H1 (cell line): ENCODE measurements at regions not wholly inside any gene's neighbourhood (a gene's known extent, or its start where the extent isn't known, plus 50 kb on each side); places are given as distances from the start of the nearest gene placed in this dataset.

Experiments used
- CTCF ChIA-PET: fragments of 300-600 bp; sonication (Branson Sonifier 250); formaldehyde crosslinking; loops from one replicate; lab custom pipeline; 2021; ENCODE audit not compliant: partially characterized antibody; lab: Charles Lee
- POLR2A ChIA-PET: fragments of 300-600 bp; sonication (Branson Sonifier 250); formaldehyde crosslinking; loops from one replicate; lab custom pipeline; 2021; ENCODE audit warnings: inconsistent platforms; ENCODE audit not compliant: partially characterized antibody; lab: Charles Lee
- DNase-seq, 2 experiments: peaks; one replicate each; pipeline versions ENCODE4 v3.0.0 to v3.0.0-alpha.2; 2010 to 2022; ENCODE audit warnings: low spot score in 2 of 2, low read depth in 1 of 2, mixed read lengths in 1 of 2
- FAIRE-seq: peaks from 2 replicates; lab custom pipeline; 2011; peaks lifted over from hg19 to GRCh38; lab: Jason Lieb, UNC
- H2AFZ ChIP-seq: 2 replicates; pipeline ENCODE4 v1.8.1; 2012; ENCODE audit warnings: low read length, inconsistent platforms
- H2AK5ac ChIP-seq: 2 replicates; pipeline ENCODE4 v1.6.1; 2013; ENCODE audit warnings: low read depth, low read length
- H2BK120ac ChIP-seq: replicated peaks from 2 replicates; pipeline ENCODE3; 2013; ENCODE audit warnings: low read depth, low read length, inconsistent platforms
- H2BK12ac ChIP-seq: 2 replicates; pipeline ENCODE4 v1.6.1; 2013; ENCODE audit warnings: low read depth, low read length
- H2BK15ac ChIP-seq: 2 replicates; pipeline ENCODE4 v1.6.1; 2013; ENCODE audit warnings: low read length
- H2BK20ac ChIP-seq: 2 replicates; pipeline ENCODE4 v1.6.1; 2013; ENCODE audit warnings: low read length
- H2BK5ac ChIP-seq: 2 replicates; pipeline ENCODE4 v1.6.1; 2013; ENCODE audit warnings: low read depth, low read length
- H3K14ac ChIP-seq: 2 replicates; pipeline ENCODE4 v1.6.1; 2013; ENCODE audit warnings: inconsistent platforms; ENCODE audit not compliant: insufficient read length
- H3K18ac ChIP-seq: 2 replicates; pipeline ENCODE4 v1.6.1; 2013; ENCODE audit warnings: low read length; ENCODE audit errors: extremely low read depth
- H3K23ac ChIP-seq: 2 replicates; pipeline ENCODE4 v1.6.1; 2013; ENCODE audit warnings: inconsistent platforms; ENCODE audit not compliant: insufficient read length
- H3K23me2 ChIP-seq: 2 replicates; pipeline ENCODE4 v1.6.1; 2013; ENCODE audit warnings: low read depth, low read length
- H3K27ac ChIP-seq: 2 replicates; pipeline ENCODE4 v1.6.1; 2011; ENCODE audit warnings: low read depth, low read length, inconsistent platforms
- H3K27me3 ChIP-seq, 4 experiments: replicated peaks in 1 of 4; 1 replicate in 1 of 4; 2 replicates in 3 of 4; pipeline versions ENCODE4 v1.6.1 to v1.8.1; 2011 to 2013; ENCODE audit warnings: low read length in 3 of 4, mild to moderate bottlenecking in 3 of 4, inconsistent platforms in 2 of 4, mixed read lengths in 2 of 4, moderate library complexity in 1 of 4; ENCODE audit not compliant: control insufficient read depth in 3 of 4, insufficient read depth in 3 of 4; ENCODE audit errors: extremely low read depth in 1 of 4
- H3K36me3 ChIP-seq, 4 experiments: 2 replicates each; pipeline versions ENCODE4 v1.6.1 to v1.8.1; 2011 to 2013; ENCODE audit warnings: mild to moderate bottlenecking in 4 of 4, low read length in 3 of 4, moderate library complexity in 2 of 4, control low read depth in 1 of 4, inconsistent platforms in 1 of 4; ENCODE audit not compliant: insufficient read depth in 4 of 4, control insufficient read depth in 2 of 4
- H3K4ac ChIP-seq: replicated peaks from 2 replicates; pipeline ENCODE3; 2013; ENCODE audit warnings: low read length, low read depth, mixed read lengths, inconsistent platforms; ENCODE audit not compliant: insufficient read length
- H3K4me1 ChIP-seq, 4 experiments: replicated peaks in 1 of 4; 1 replicate in 1 of 4; 2 replicates in 3 of 4; pipeline versions ENCODE4 v1.6.1 to v1.8.1; 2011 to 2013; ENCODE audit warnings: low read length in 3 of 4, inconsistent platforms in 2 of 4, mixed read lengths in 1 of 4; ENCODE audit not compliant: insufficient read depth in 4 of 4, control insufficient read depth in 3 of 4
- H3K4me2 ChIP-seq, 2 experiments: 2 replicates each; pipeline versions ENCODE4 v1.6.1 to v1.8.1; 2011 to 2013; ENCODE audit warnings: low read depth in 2 of 2, low read length in 2 of 2, control low read depth in 1 of 2, inconsistent platforms in 1 of 2, mild to moderate bottlenecking in 1 of 2; ENCODE audit not compliant: insufficient read depth in 1 of 2
- H3K4me3 ChIP-seq, 4 experiments: fragments of 200-600, 300-600 bp in 1 of 4; sonication (generic), shearing (Covaris generic), sonication (Bioruptor Twin) in 1 of 4; 2 replicates each; pipeline versions ENCODE4 v1.5.1 to v1.8.1; 2011 to 2016; ENCODE audit warnings: low read length in 4 of 4, low read depth in 3 of 4, control low read depth in 2 of 4, inconsistent platforms in 2 of 4, mild to moderate bottlenecking in 2 of 4, mixed read lengths in 1 of 4, moderate library complexity in 1 of 4; ENCODE audit not compliant: insufficient read depth in 2 of 4; ENCODE audit errors: extremely low read depth in 1 of 4
- H3K56ac ChIP-seq: replicated peaks from 2 replicates; pipeline ENCODE3; 2013; ENCODE audit warnings: low read depth, mild to moderate bottlenecking, mixed read lengths, low read length, inconsistent platforms; ENCODE audit not compliant: insufficient read length
- H3K79me1 ChIP-seq: 2 replicates; pipeline ENCODE4 v1.6.1; 2013; ENCODE audit warnings: low read depth, low read length, control low read depth
- H3K79me2 ChIP-seq, 2 experiments: 2 replicates each; pipeline versions ENCODE4 v1.6.1 to v1.8.1; 2012 to 2013; ENCODE audit warnings: low read length in 2 of 2, mild to moderate bottlenecking in 2 of 2, inconsistent platforms in 1 of 2; ENCODE audit not compliant: insufficient read depth in 2 of 2, control insufficient read depth in 1 of 2
- H3K9ac ChIP-seq, 4 experiments: replicated peaks in 1 of 4; 1 replicate in 1 of 4; 2 replicates in 3 of 4; pipeline versions ENCODE4 v1.6.1 to v1.8.1; 2011 to 2013; ENCODE audit warnings: low read depth in 3 of 4, low read length in 3 of 4, control low read depth in 2 of 4, mild to moderate bottlenecking in 2 of 4, moderate library complexity in 2 of 4, inconsistent platforms in 1 of 4; ENCODE audit errors: extremely low read depth in 1 of 4
- H3K9me3 ChIP-seq, 2 experiments: 2 replicates each; pipeline versions ENCODE4 v1.6.1 to v1.8.1; 2012 to 2013; ENCODE audit warnings: mild to moderate bottlenecking in 2 of 2, moderate library complexity in 2 of 2, control low read depth in 1 of 2, inconsistent platforms in 1 of 2, low read depth in 1 of 2, low read length in 1 of 2, mixed read lengths in 1 of 2; ENCODE audit not compliant: insufficient read depth in 2 of 2
- H4K20me1 ChIP-seq, 2 experiments: replicated peaks in 1 of 2; 2 replicates each; pipeline versions ENCODE3 to v1.8.1; 2011 to 2013; ENCODE audit warnings: inconsistent platforms in 2 of 2, low read length in 2 of 2, mild to moderate bottlenecking in 1 of 2; ENCODE audit not compliant: insufficient read depth in 2 of 2, control insufficient read depth in 1 of 2
- H4K5ac ChIP-seq: 2 replicates; pipeline ENCODE4 v1.6.1; 2013; ENCODE audit warnings: low read length, low read depth, mixed read lengths, inconsistent platforms; ENCODE audit not compliant: insufficient read length
- H4K8ac ChIP-seq: 2 replicates; pipeline ENCODE4 v1.8.0; 2013; ENCODE audit warnings: mild to moderate bottlenecking, moderate library complexity, low read length, inconsistent platforms; ENCODE audit not compliant: insufficient read depth; ENCODE audit errors: extremely low read depth
- H4K91ac ChIP-seq: replicated peaks from 2 replicates; pipeline ENCODE3; 2013; ENCODE audit warnings: low read length, mixed read lengths, inconsistent platforms; ENCODE audit not compliant: insufficient read length
- ASH2L ChIP-seq: fragments of 200-600, 300-600 bp; sonication (generic); IDR thresholded peaks from one replicate; pipeline ENCODE4 v1.7.1; 2017; ENCODE audit warnings: low read length
- BRCA1 ChIP-seq: IDR thresholded peaks from 2 replicates; pipeline ENCODE4 v1.6.1; 2012; ENCODE audit warnings: low read depth, low read length, improper control_type of control experiment
- EZH2 ChIP-seq: fragments of 200-600 bp; sonication (generic); IDR thresholded peaks from 2 replicates; pipeline ENCODE4 v1.7.1; 2012; ENCODE audit warnings: low read depth, mild to moderate bottlenecking, moderate library complexity, low read length, inconsistent platforms; ENCODE audit not compliant: severe bottlenecking
- FOSL1 ChIP-seq: IDR thresholded peaks from 2 replicates; pipeline ENCODE4 v1.6.1; 2011; ENCODE audit warnings: mild to moderate bottlenecking, low read depth, low read length, moderate library complexity; ENCODE audit not compliant: insufficient read depth
- GABPA ChIP-seq: IDR thresholded peaks from 2 replicates; pipeline ENCODE4 v1.6.1; 2011; ENCODE audit warnings: mild to moderate bottlenecking, low read length, moderate library complexity, borderline replicate concordance; ENCODE audit not compliant: insufficient read depth
- MAX ChIP-seq: IDR thresholded peaks from 2 replicates; pipeline ENCODE4 v1.6.1; 2012; ENCODE audit warnings: inconsistent platforms
- RBBP5 ChIP-seq: IDR thresholded peaks from 2 replicates; pipeline ENCODE4 v1.7.1; 2012; ENCODE audit warnings: low read depth, mild to moderate bottlenecking, inconsistent platforms, low read length, moderate library complexity, borderline replicate concordance
- SIRT6 ChIP-seq: IDR thresholded peaks from one replicate; pipeline ENCODE4 v1.7.1; 2012; ENCODE audit warnings: low read length, inconsistent platforms
- SP4 ChIP-seq: IDR thresholded peaks from 2 replicates; pipeline ENCODE4 v1.6.1; 2012; ENCODE audit warnings: low read length, inconsistent platforms
- TEAD4 ChIP-seq: IDR thresholded peaks from 2 replicates; pipeline ENCODE4 v1.6.1; 2012; ENCODE audit warnings: low read depth, low read length, inconsistent platforms, mixed read lengths
- YY1 ChIP-seq: IDR thresholded peaks from 2 replicates; pipeline ENCODE4 v1.6.1; 2011; ENCODE audit warnings: low read depth, mild to moderate bottlenecking, low read length
- WGBS, 2 experiments: shearing (Covaris generic) in 1 of 2; methylation state at CpG; one replicate each; pipeline versions ENCODE4 v1.1.6 to v1.1.7; 2013 to 2015; ENCODE audit warnings: low lambda C conversion rate in 2 of 2, mixed read lengths in 2 of 2, inconsistent platforms in 1 of 2, low coverage in 1 of 2, missing lambda C conversion rate in 1 of 2; ENCODE audit not compliant: insufficient replicate concordance in 2 of 2, insufficient coverage in 1 of 2, insufficient read length in 1 of 2; ENCODE audit errors: extremely low coverage in 1 of 2, missing lambda C conversion rate in 1 of 2; 5-methylcytosine and 5-hydroxymethylcytosine counted together

GRCh38 chr13:87403748-87404432 lies 267.3 kb upstream of the SLITRK5 start:
- CTCF ChIA-PET = no interaction called here
- Histone ChIP-seq H3K56ac (no peak overlapping the region), H4K91ac (no peak overlapping the region), H3K79me2 (no peaks in the 10 kb centered on the region), H3K27ac (no peak overlapping the region), H2AFZ (no peak overlapping the region), H3K14ac (no peak overlapping the region), H3K9ac (no peak overlapping the region), H3K18ac (no peak overlapping the region), H2BK20ac (no peak overlapping the region), H3K36me3 (no peaks in the 10 kb centered on the region), H2BK15ac (no peak overlapping the region), H3K4me3 (no peak overlapping the region), H3K23me2 (no peaks in the 10 kb centered on the region), H2BK5ac (no peak overlapping the region), H3K4ac (no peak overlapping the region), H2BK120ac (no peak overlapping the region), H3K4me1 (no peaks in the 10 kb centered on the region), H3K4me2 (no peak overlapping the region), H4K20me1 (no peaks in the 10 kb centered on the region), H3K23ac (no peak overlapping the region), H3K9me3 (no peaks in the 10 kb centered on the region), H3K27me3 (no peaks in the 10 kb centered on the region), H3K79me1 (no peaks in the 10 kb centered on the region), H4K8ac (no peak overlapping the region), H2AK5ac (no peak overlapping the region), H2BK12ac (no peak overlapping the region), H4K5ac (no peak overlapping the region)
- TF ChIP-seq EZH2 (no peak), GABPA (no peak), RBBP5 (no peak), SP4 (no peak), SIRT6 (no peak), MAX (no peak), ASH2L (no peak), TEAD4 (no peak), FOSL1 (no peak), BRCA1 (no peak), YY1 (no peak)
- POLR2A ChIA-PET = no interaction called here
- WGBS, 2 experiments = 62% methylated on average over 4 of the region's 4 CpGs; no CpG with 5 or more reads in 1 of the 2 experiments
- DNase-seq (no peak), FAIRE-seq (no peak)
